Frontal cortex (tissue), 3 donors: ENCODE measurements at regions not wholly inside any gene's neighbourhood (a gene's known extent, or its start where the extent isn't known, plus 50 kb on each side); places are given as distances from the start of the nearest gene placed in this dataset.

Experiments
- DNase-seq, 2 donors: peaks; one replicate each; pipeline ENCODE4 v3.0.0; 2012; ENCODE audit warnings: low spot score in 2 of 2
- FAIRE-seq: peaks from 2 replicates; lab custom pipeline; 2012; peaks lifted over from hg19 to GRCh38; lab: Jason Lieb, UNC
- donor health status: control.
- donor health status: control.
- donor health status: control.

GRCh38 chr13:37945651-37946575 is 76.3 kb upstream of the TRPC4 start:
- DNase-seq (no peak), FAIRE-seq (no peak)

- DNase-seq, result no peak
- no peak for FAIRE-seq
These were observed 75.4 kb upstream of the TRPC4 start for GRCh38 chr13:37944869-37945442.

- DNase-seq, result no peak
- FAIRE-seq, result no peak
These were observed 74.7 kb upstream of the TRPC4 start for GRCh38 chr13:37944081-37944868.

GRCh38 chr13:37942929-37943328 is 73.4 kb upstream of the TRPC4 start:
- no peak for DNase-seq
- no peak for FAIRE-seq

- no peak for DNase-seq
- no peak for FAIRE-seq
These were observed 65.0 kb upstream of the TRPC4 start for GRCh38 chr13:37934339-37935191.

GRCh38 chr13:37929308-37929707 is 59.7 kb upstream of the TRPC4 start:
- DNase-seq, result no peak
- no peak for FAIRE-seq

- FAIRE-seq, result no peak
- DNase-seq, result no peak
These were observed 58.0 kb upstream of the TRPC4 start for GRCh38 chr13:37927561-37927960.

- FAIRE-seq (no peak), DNase-seq (no peak)
These were observed 56.4 kb upstream of the TRPC4 start for GRCh38 chr13:37925878-37926473.

GRCh38 chr13:37923236-37923635 is 53.7 kb upstream of the TRPC4 start:
- DNase-seq (no peak), FAIRE-seq (no peak)

- FAIRE-seq (no peak), DNase-seq (no peak)
These were observed 49.8 kb upstream of the TRPC4 start for GRCh38 chr13:37919329-37919880.
